ENCODE measurements at regions not wholly inside any gene's neighbourhood (a gene's known extent, or its start where the extent isn't known, plus 50 kb on each side); places are given as distances from the start of the nearest gene placed in this dataset.
"Not testable (repeated sequence)": the region's sequence is repeated elsewhere in the genome, so short reads cannot be mapped to it uniquely, and the experiment has no call there.

- H3K36me3 ChIP-seq (ENCODE audit: control insufficient read depth in 2 of 3, insufficient read depth in 3 of 3, low read length in 3 of 3) = no peaks in the 10 kb centered on the region
- Mint-ChIP-seq H3K36me3 (peaks cover 0 to 5% (median 2%) of the 10 kb centered on the region in 5 donors), H3K4me3 (no peak overlapping the region), H3K27ac (no peak overlapping the region), H3K27me3 (peaks cover 0 to 19% (median 0%) of the 10 kb centered on the region in 5 donors), H3K4me1 (no peaks in the 10 kb centered on the region), H3K9me3 (peaks cover 0 to 4% (median 0%) of the 10 kb centered on the region in 11 donors)
- intact Hi-C loops (cut with micrococcal nuclease) = no loop called here
- no peak overlapping the region for H3K4me3 ChIP-seq (ENCODE audit: low read length)
- POLR2A ChIA-PET = no interaction called here
- no peaks in the 10 kb centered on the region for H3K27me3 ChIP-seq (ENCODE audit: control insufficient read depth in 2 of 2, insufficient read depth in 2 of 2, low read length in 2 of 2)
- H3K27ac ChIP-seq (ENCODE audit: low read depth, low read length) = no peak overlapping the region
- CTCF ChIA-PET = no interaction called here
- DNase-seq (no peak), ATAC-seq (no peak)
- H3K4me1 ChIP-seq (ENCODE audit: control insufficient read depth in 2 of 2, insufficient read depth in 2 of 2, low read length in 2 of 2) = no peaks in the 10 kb centered on the region
- H3K9me3 ChIP-seq (ENCODE audit: control insufficient read depth in 2 of 3, low read length in 3 of 3) = no peaks in the 10 kb centered on the region
Observed at GRCh38 chr3:15872807-15873206, 75.0 kb upstream of the ANKRD28 start.

GRCh38 chr3:15873415-15873814 is 75.6 kb upstream of the ANKRD28 start:
- peaks cover 0 to 19% (median 0%) of the 10 kb centered on the region in 5 donors for H3K27me3 Mint-ChIP-seq
- H3K27ac Mint-ChIP-seq = no peak overlapping the region
- no peaks in the 10 kb centered on the region for H3K36me3 ChIP-seq (ENCODE audit: control insufficient read depth in 2 of 3, insufficient read depth in 3 of 3, low read length in 3 of 3)
- no peaks in the 10 kb centered on the region for H3K4me1 Mint-ChIP-seq
- no peaks in the 10 kb centered on the region for H3K27me3 ChIP-seq (ENCODE audit: control insufficient read depth in 2 of 2, insufficient read depth in 2 of 2, low read length in 2 of 2)
- intact Hi-C loops (cut with micrococcal nuclease) = no loop called here
- peaks cover 4 to 5% (median 4%) of the 10 kb centered on the region in 5 donors for H3K36me3 Mint-ChIP-seq
- no peaks in the 10 kb centered on the region for H3K9me3 ChIP-seq (ENCODE audit: control insufficient read depth in 2 of 3, low read length in 3 of 3)
- no peak overlapping the region for H3K27ac ChIP-seq (ENCODE audit: low read depth, low read length)
- H3K4me1 ChIP-seq (ENCODE audit: control insufficient read depth in 2 of 2, insufficient read depth in 2 of 2, low read length in 2 of 2) = no peaks in the 10 kb centered on the region
- DNase-seq (no peak), ATAC-seq (no peak)
- ChIA-PET CTCF (no interaction called here), POLR2A (no interaction called here)
- H3K4me3 ChIP-seq (ENCODE audit: low read length) = no peak overlapping the region
- peaks cover 0 to 5% (median 0%) of the 10 kb centered on the region in 11 donors for H3K9me3 Mint-ChIP-seq
- no peak overlapping the region for H3K4me3 Mint-ChIP-seq

DNA sequence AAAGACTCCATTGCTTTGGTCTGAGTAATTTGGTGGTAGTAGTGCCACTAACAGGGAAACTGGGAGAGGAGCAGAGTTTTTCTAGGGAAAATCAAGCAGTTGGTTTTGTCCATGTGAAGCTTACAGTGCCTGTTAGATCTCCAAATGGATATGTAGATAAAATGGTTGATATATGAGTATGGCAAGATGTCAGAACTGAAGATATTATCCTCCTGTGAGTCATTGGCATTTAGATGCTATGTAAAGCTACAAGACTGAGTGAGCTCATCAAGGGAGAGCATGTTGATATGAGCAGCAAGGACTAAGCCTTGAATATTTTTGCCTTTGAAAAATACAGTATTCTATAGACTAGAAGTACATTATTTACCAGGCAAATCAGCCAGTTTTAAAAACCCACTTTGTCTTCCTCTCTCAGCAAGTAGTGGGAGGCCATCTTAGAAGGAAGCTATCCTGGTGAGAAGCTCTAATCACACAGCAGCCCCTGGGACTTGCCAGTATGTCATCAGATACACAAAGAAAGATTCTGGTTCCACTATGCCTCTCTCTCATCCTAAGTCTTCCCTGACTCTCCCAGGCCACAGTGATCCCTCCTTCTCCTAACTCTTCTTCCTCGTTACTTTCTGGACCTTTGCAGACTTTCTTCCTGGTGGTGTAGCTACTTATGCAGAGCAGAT is 77.4 kb upstream of the ANKRD28 start:
- ChIA-PET POLR2A (no interaction called here), CTCF (interaction anchor here (0.6 to 1.6 kb wide), 3 partner anchors 10 to 408 kb away, joined by 3 to 5 read pairs (median 4); no protein-coding TSS in a partner anchor)
- H3K4me3 ChIP-seq (ENCODE audit: low read length) = no peak overlapping the region
- H3K4me3 Mint-ChIP-seq = no peak overlapping the region
- H3K4me1 ChIP-seq (ENCODE audit: control insufficient read depth in 2 of 2, insufficient read depth in 2 of 2, low read length in 2 of 2) = no peaks in the 10 kb centered on the region
- peaks cover 0 to 7% (median 0%) of the 10 kb centered on the region in 5 donors for H3K27me3 Mint-ChIP-seq
- peaks cover 4 to 5% (median 4%) of the 10 kb centered on the region in 5 donors for H3K36me3 Mint-ChIP-seq
- no peaks in the 10 kb centered on the region for H3K9me3 ChIP-seq (ENCODE audit: control insufficient read depth in 2 of 3, low read length in 3 of 3)
- no peaks in the 10 kb centered on the region for H3K27me3 ChIP-seq (ENCODE audit: control insufficient read depth in 2 of 2, insufficient read depth in 2 of 2, low read length in 2 of 2)
- no peak for ATAC-seq
- no peaks in the 10 kb centered on the region for H3K4me1 Mint-ChIP-seq
- no peaks in the 10 kb centered on the region for H3K36me3 ChIP-seq (ENCODE audit: control insufficient read depth in 2 of 3, insufficient read depth in 3 of 3, low read length in 3 of 3)
- intact Hi-C loops (cut with micrococcal nuclease) = no loop called here
- no peak for DNase-seq
- peaks cover 0 to 5% (median 0%) of the 10 kb centered on the region in 11 donors for H3K9me3 Mint-ChIP-seq
- H3K27ac ChIP-seq (ENCODE audit: low read depth, low read length) = no peak overlapping the region
- no peak overlapping the region for H3K27ac Mint-ChIP-seq

GRCh38 chr3:15876669-15877068 is 78.9 kb upstream of the ANKRD28 start:
- no peak overlapping the region for H3K4me3 ChIP-seq (ENCODE audit: low read length)
- ChIA-PET CTCF (interaction anchor here (1.6 kb wide), 1 partner anchor 11 kb away, joined by 4 read pairs; no protein-coding TSS in a partner anchor), POLR2A (no interaction called here)
- ATAC-seq (no peak), DNase-seq (no peak)
- no peaks in the 10 kb centered on the region for H3K27me3 ChIP-seq (ENCODE audit: control insufficient read depth in 2 of 2, insufficient read depth in 2 of 2, low read length in 2 of 2)
- H3K36me3 ChIP-seq (ENCODE audit: control insufficient read depth in 2 of 3, insufficient read depth in 3 of 3, low read length in 3 of 3) = no peaks in the 10 kb centered on the region
- no peaks in the 10 kb centered on the region for H3K4me1 Mint-ChIP-seq
- H3K4me1 ChIP-seq (ENCODE audit: control insufficient read depth in 2 of 2, insufficient read depth in 2 of 2, low read length in 2 of 2) = no peaks in the 10 kb centered on the region
- no peak overlapping the region for H3K27ac ChIP-seq (ENCODE audit: low read depth, low read length)
- intact Hi-C loops (cut with micrococcal nuclease) = no loop called here
- peaks cover 4 to 5% (median 4%) of the 10 kb centered on the region in 5 donors for H3K36me3 Mint-ChIP-seq
- no peaks in the 10 kb centered on the region for H3K27me3 Mint-ChIP-seq
- no peak overlapping the region for H3K4me3 Mint-ChIP-seq
- no peaks in the 10 kb centered on the region for H3K9me3 ChIP-seq (ENCODE audit: control insufficient read depth in 2 of 3, low read length in 3 of 3)
- H3K27ac Mint-ChIP-seq = no peak overlapping the region
- H3K9me3 Mint-ChIP-seq = peaks cover 0 to 5% (median 0%) of the 10 kb centered on the region in 11 donors

GRCh38 chr3:15877813-15878212 is 80.0 kb upstream of the ANKRD28 start:
- peaks cover 0 to 5% (median 0%) of the 10 kb centered on the region in 11 donors for H3K9me3 Mint-ChIP-seq
- Histone ChIP-seq H3K27ac (ENCODE audit: low read depth, low read length) (no peak overlapping the region), H3K36me3 (ENCODE audit: control insufficient read depth in 2 of 3, insufficient read depth in 3 of 3, low read length in 3 of 3) (no peaks in the 10 kb centered on the region), H3K27me3 (ENCODE audit: control insufficient read depth in 2 of 2, insufficient read depth in 2 of 2, low read length in 2 of 2) (no peaks in the 10 kb centered on the region), H3K4me3 (ENCODE audit: low read length) (no peak overlapping the region), H3K4me1 (ENCODE audit: control insufficient read depth in 2 of 2, insufficient read depth in 2 of 2, low read length in 2 of 2) (no peaks in the 10 kb centered on the region), H3K9me3 (ENCODE audit: control insufficient read depth in 2 of 3, low read length in 3 of 3) (no peaks in the 10 kb centered on the region)
- H3K4me3 Mint-ChIP-seq = no peak overlapping the region
- DNase-seq = no peak
- intact Hi-C loops (cut with micrococcal nuclease) = no loop called here
- ChIA-PET POLR2A (no interaction called here), CTCF (no interaction called here)
- no peaks in the 10 kb centered on the region for H3K4me1 Mint-ChIP-seq
- H3K27ac Mint-ChIP-seq = no peak overlapping the region
- H3K36me3 Mint-ChIP-seq = peaks cover 4 to 5% (median 4%) of the 10 kb centered on the region in 5 donors
- no peak for ATAC-seq
- no peaks in the 10 kb centered on the region for H3K27me3 Mint-ChIP-seq

- H3K36me3 ChIP-seq (ENCODE audit: control insufficient read depth in 2 of 3, insufficient read depth in 3 of 3, low read length in 3 of 3); H3K9me3 Mint-ChIP-seq; H3K4me3 Mint-ChIP-seq; H3K4me1 ChIP-seq (ENCODE audit: control insufficient read depth in 2 of 2, insufficient read depth in 2 of 2, low read length in 2 of 2); ATAC-seq; H3K4me1 Mint-ChIP-seq; intact Hi-C loops (cut with micrococcal nuclease); H3K27ac ChIP-seq (ENCODE audit: low read depth, low read length); CTCF ChIA-PET; DNase-seq; H3K36me3 Mint-ChIP-seq; H3K9me3 ChIP-seq (ENCODE audit: control insufficient read depth in 2 of 3, low read length in 3 of 3); POLR2A ChIA-PET; H3K4me3 ChIP-seq (ENCODE audit: low read length); H3K27me3 ChIP-seq (ENCODE audit: control insufficient read depth in 2 of 2, insufficient read depth in 2 of 2, low read length in 2 of 2); H3K27me3 Mint-ChIP-seq; H3K27ac Mint-ChIP-seq: not testable (repeated sequence)
Observed at GRCh38 chr3:15879787-15880186, 82.0 kb upstream of the ANKRD28 start.

- Mint-ChIP-seq H3K27me3 (peaks cover 0 to 4% (median 0%) of the 10 kb centered on the region in 5 donors), H3K27ac (no peak overlapping the region), H3K36me3 (peaks cover 0 to 11% (median 5%) of the 10 kb centered on the region in 5 donors), H3K9me3 (peaks cover 0 to 21% (median 7%) of the 10 kb centered on the region in 11 donors), H3K4me1 (no peaks in the 10 kb centered on the region), H3K4me3 (no peak overlapping the region)
- ChIA-PET POLR2A (no interaction called here), CTCF (no interaction called here)
- DNase-seq = no peak
- Histone ChIP-seq H3K4me1 (ENCODE audit: control insufficient read depth in 2 of 2, insufficient read depth in 2 of 2, low read length in 2 of 2) (no peaks in the 10 kb centered on the region), H3K36me3 (ENCODE audit: control insufficient read depth in 2 of 3, insufficient read depth in 3 of 3, low read length in 3 of 3) (no peaks in the 10 kb centered on the region), H3K4me3 (ENCODE audit: low read length) (no peak overlapping the region), H3K27ac (ENCODE audit: low read depth, low read length) (no peak overlapping the region), H3K9me3 (ENCODE audit: control insufficient read depth in 2 of 3, low read length in 3 of 3) (no peaks in the 10 kb centered on the region), H3K27me3 (ENCODE audit: control insufficient read depth in 2 of 2, insufficient read depth in 2 of 2, low read length in 2 of 2) (no peaks in the 10 kb centered on the region)
- ATAC-seq = no peak
- intact Hi-C loops (cut with micrococcal nuclease) = no loop called here
Observed at GRCh38 chr3:15882577-15882976, 84.8 kb upstream of the ANKRD28 start.

Measured in naive thymus-derived CD4-positive, alpha-beta T cell (primary cell).